ENCODE measurements at regions not wholly inside any gene's neighbourhood (a gene's known extent, or its start where the extent isn't known, plus 50 kb on each side); places are given as distances from the start of the nearest gene placed in this dataset.

GRCh38 chr6:145028144-145028818 lies 707.0 kb downstream of the EPM2A start:
- no peak overlapping the region for H3K4me3 ChIP-seq
- no peaks in the 10 kb centered on the region for H3K4me1 ChIP-seq
- no peak overlapping the region for H3K27ac ChIP-seq
- intact Hi-C loops (cut with DNase I; ENCODE audit: low total_unique reads): no loop called here
- no peaks in the 10 kb centered on the region for H3K36me3 ChIP-seq
- H3K27me3 ChIP-seq: no peaks in the 10 kb centered on the region
- DNase-seq: no peak
- peak in 1 of 4 experiments; percentile 28 for TF ChIP-seq CTCF (IDR thresholded peaks at IDR 0.05)
- no peak for TF ChIP-seq POLR2A (IDR thresholded peaks at IDR 0.05)
- no peaks in the 10 kb centered on the region for H3K9me3 ChIP-seq

GRCh38 chr6:145031001-145031400 lies 704.3 kb downstream of the EPM2A start:
- intact Hi-C loops (cut with DNase I; ENCODE audit: low total_unique reads): no loop called here
- DNase-seq: no peak

GRCh38 chr6:145031962-145032361 lies 703.4 kb downstream of the EPM2A start:
- intact Hi-C loops (cut with DNase I; ENCODE audit: low total_unique reads): no loop called here
- no peak overlapping the region for H3K4me3 ChIP-seq
- no peaks in the 10 kb centered on the region for H3K4me1 ChIP-seq
- H3K9me3 ChIP-seq: no peaks in the 10 kb centered on the region
- no peaks in the 10 kb centered on the region for H3K27me3 ChIP-seq
- no peak for DNase-seq
- no peaks in the 10 kb centered on the region for H3K36me3 ChIP-seq
- TF ChIP-seq CTCF (IDR thresholded peaks at IDR 0.05) (no peak), POLR2A (IDR thresholded peaks at IDR 0.05) (no peak)
- no peak overlapping the region for H3K27ac ChIP-seq

More at GRCh38 chr6:145031001-145031400, 704.3 kb downstream of the EPM2A start:
- Histone ChIP-seq H3K36me3 (no peaks in the 10 kb centered on the region), H3K9me3 (no peaks in the 10 kb centered on the region), H3K4me1 (no peaks in the 10 kb centered on the region), H3K4me3 (no peak overlapping the region), H3K27me3 (no peaks in the 10 kb centered on the region), H3K27ac (no peak overlapping the region)
- no peak for TF ChIP-seq POLR2A (IDR thresholded peaks at IDR 0.05)
- TF ChIP-seq CTCF (IDR thresholded peaks at IDR 0.05): no peak

- no peaks in the 10 kb centered on the region for H3K27me3 ChIP-seq
- no peaks in the 10 kb centered on the region for H3K36me3 ChIP-seq
- H3K27ac ChIP-seq: no peak overlapping the region
- intact Hi-C loops (cut with DNase I; ENCODE audit: low total_unique reads): no loop called here
- DNase-seq: no peak
- no peaks in the 10 kb centered on the region for H3K4me1 ChIP-seq
- H3K4me3 ChIP-seq: no peak overlapping the region
- TF ChIP-seq POLR2A (IDR thresholded peaks at IDR 0.05) (no peak), CTCF (IDR thresholded peaks at IDR 0.05) (no peak)
- no peaks in the 10 kb centered on the region for H3K9me3 ChIP-seq
Observed at GRCh38 chr6:145032562-145033145, 702.7 kb downstream of the EPM2A start.

GRCh38 chr6:145034664-145035063 lies 700.7 kb downstream of the EPM2A start:
- no peak overlapping the region for H3K27ac ChIP-seq
- H3K9me3 ChIP-seq: no peaks in the 10 kb centered on the region
- no peaks in the 10 kb centered on the region for H3K4me1 ChIP-seq
- H3K27me3 ChIP-seq: no peaks in the 10 kb centered on the region
- H3K4me3 ChIP-seq: no peak overlapping the region
- no peak for TF ChIP-seq POLR2A (IDR thresholded peaks at IDR 0.05)
- TF ChIP-seq CTCF (IDR thresholded peaks at IDR 0.05): no peak
- intact Hi-C loops (cut with DNase I; ENCODE audit: low total_unique reads): no loop called here
- no peaks in the 10 kb centered on the region for H3K36me3 ChIP-seq
- DNase-seq: no peak
